T-helper 17 cell (primary cell): ENCODE measurements at regions not wholly inside any gene's neighbourhood (a gene's known extent, or its start where the extent isn't known, plus 50 kb on each side); places are given as distances from the start of the nearest gene placed in this dataset.
"Not testable (repeated sequence)": the region's sequence is repeated elsewhere in the genome, so short reads cannot be mapped to it uniquely, and the experiment has no call there.

Source experiments
- ATAC-seq: fragments of 150-1000 bp; cut with Tn5 transposase; 2 replicates; pipeline ENCODE4 v1.10.0; 2021; ENCODE audit warnings: mild to moderate bottlenecking, moderate library complexity
- DNase-seq, 3 donors: peaks; one replicate each; pipeline versions ENCODE4 v3.0.0 to v3.0.0-alpha.2; 2020 to 2021
- H3K9me3 ChIP-seq: one replicate; pipeline ENCODE4 v1.7.0; 2013; ENCODE audit warnings: low read length, mild to moderate bottlenecking; ENCODE audit not compliant: control insufficient read depth, poor library complexity, severe bottlenecking
- H3K27ac Mint-ChIP-seq: one replicate; pipeline ENCODE4 v1.8.0; 2022; ENCODE audit warnings: mild to moderate bottlenecking, moderate library complexity, mixed read lengths
- H3K27me3 Mint-ChIP-seq: one replicate; pipeline ENCODE4 v1.8.0; 2022; ENCODE audit warnings: mixed read lengths
- H3K36me3 Mint-ChIP-seq: one replicate; pipeline ENCODE4 v1.8.0; 2022; ENCODE audit warnings: low read depth, mixed read lengths
- H3K4me1 Mint-ChIP-seq: one replicate; pipeline ENCODE4 v1.8.0; 2022; ENCODE audit warnings: mild to moderate bottlenecking, mixed read lengths
- H3K4me3 Mint-ChIP-seq: one replicate; pipeline ENCODE4 v1.8.0; 2022; ENCODE audit warnings: mild to moderate bottlenecking, moderate library complexity, mixed read lengths

DNA sequence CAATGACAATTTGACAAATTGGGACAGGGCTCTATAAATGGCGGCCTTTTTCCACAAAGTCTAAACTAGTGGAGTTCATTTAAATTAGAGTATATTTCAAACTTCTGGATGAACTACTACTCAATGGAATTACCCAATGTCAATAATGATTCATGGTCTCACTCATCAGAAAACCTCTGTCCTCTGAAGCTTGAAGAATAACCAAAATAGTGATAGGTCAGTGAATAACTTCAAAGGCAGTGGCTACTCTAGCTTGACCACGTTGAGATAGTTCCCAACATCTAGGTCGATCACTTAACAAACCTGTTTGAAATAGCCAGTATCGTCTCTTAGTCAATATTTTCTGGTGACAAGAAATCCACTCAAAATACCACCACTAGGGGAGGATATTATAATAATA is 197.6 kb downstream of the HDGFL1 start:
- Mint-ChIP-seq H3K4me1 (no peaks in the 10 kb centered on the region), H3K27ac (no peak overlapping the region), H3K4me3 (no peak overlapping the region), H3K36me3 (no peaks in the 10 kb centered on the region), H3K27me3 (no peaks in the 10 kb centered on the region)
- ATAC-seq (no peak), DNase-seq (no peak)
- H3K9me3 ChIP-seq, result no peaks in the 10 kb centered on the region

DNA sequence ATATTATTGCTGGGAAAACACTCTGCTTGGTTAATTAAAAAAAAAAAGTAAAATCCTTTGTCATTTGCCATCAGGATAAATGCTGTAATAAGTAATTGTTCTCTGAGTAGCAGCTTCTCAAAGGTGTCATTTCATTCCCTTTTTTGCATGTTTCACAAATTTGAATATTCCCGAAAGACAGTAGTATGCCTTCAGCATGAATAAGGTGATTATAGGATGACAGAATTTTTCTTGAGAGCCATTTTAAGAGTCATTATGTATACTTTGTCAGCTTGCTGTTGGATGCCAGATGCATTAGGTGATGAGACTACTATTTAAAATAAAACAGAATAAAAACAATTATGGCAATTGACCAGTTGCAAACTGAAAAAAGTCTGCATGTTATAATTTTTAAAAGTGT is 200.7 kb downstream of the HDGFL1 start:
- ATAC-seq (no peak), DNase-seq (no peak)
- Mint-ChIP-seq H3K27ac (no peak overlapping the region), H3K36me3 (no peaks in the 10 kb centered on the region), H3K4me1 (no peaks in the 10 kb centered on the region), H3K27me3 (no peaks in the 10 kb centered on the region), H3K4me3 (no peak overlapping the region)
- no peaks in the 10 kb centered on the region for H3K9me3 ChIP-seq

DNA sequence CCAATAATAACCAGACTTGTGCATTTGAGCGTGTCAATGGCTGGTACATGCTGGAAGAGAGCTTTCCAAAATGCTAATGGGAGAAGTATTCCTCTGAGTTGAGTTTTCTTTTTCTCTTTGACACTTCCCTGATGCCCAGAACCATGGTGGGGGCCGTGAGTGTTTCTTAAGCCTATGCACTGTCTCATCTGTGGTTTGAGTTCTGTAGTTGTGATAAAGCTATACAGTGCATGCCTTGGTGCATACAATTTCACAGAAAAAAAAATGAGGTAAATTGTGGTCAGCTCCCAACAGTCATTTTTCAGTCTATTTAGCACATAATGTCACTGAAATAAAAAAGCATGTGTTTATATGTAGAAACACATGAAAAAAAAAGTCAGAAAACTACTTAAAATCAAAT is 204.8 kb downstream of the HDGFL1 start:
- DNase-seq, result no peak
- Mint-ChIP-seq H3K27ac (no peak overlapping the region), H3K36me3 (no peaks in the 10 kb centered on the region), H3K4me1 (no peaks in the 10 kb centered on the region), H3K4me3 (no peak overlapping the region), H3K27me3 (no peaks in the 10 kb centered on the region)
- ATAC-seq, result no peak
- H3K9me3 ChIP-seq, result no peaks in the 10 kb centered on the region

DNA sequence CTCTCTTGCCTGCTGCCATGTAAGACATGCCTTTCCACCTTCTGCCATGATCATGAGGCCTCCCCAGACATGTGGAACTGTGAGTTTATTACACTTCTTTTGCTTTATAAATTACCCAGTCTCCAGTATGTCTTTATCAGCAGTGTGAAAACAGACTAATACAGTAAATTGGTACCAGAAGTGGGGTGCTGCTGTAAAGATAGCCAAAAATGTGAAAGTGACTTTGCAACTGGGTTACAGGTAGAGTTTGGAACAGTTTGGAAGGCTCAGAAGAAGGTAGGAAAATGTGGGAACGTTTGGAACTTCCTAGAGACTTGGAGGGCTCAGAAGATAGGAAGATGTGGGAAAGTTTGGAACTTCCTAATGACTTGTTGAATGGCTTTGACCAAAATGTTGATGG is 209.1 kb downstream of the HDGFL1 start:
- H3K36me3 Mint-ChIP-seq, result not testable (repeated sequence)

DNA sequence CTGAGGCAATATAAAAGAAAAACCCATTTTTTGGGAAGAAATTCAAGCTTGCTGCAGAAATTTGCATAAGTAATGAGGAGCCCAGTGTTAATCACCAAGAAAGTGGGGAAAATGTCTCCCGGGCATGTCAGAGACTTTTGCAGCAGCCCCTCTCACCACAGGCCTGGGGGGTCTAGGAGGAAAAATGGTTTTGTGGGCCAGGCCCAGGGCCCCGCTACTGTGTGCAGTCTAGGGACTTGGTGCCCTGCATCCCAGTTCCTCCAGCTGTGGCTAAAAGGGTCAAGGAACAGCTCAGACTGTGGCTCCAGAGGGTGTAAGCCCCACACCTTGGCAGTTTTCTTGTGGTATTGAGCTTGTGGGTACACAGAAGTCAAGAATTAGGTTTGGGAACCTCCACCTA is 209.7 kb downstream of the HDGFL1 start:
- DNase-seq, result no peak
- Mint-ChIP-seq H3K36me3 (no peaks in the 10 kb centered on the region), H3K27me3 (no peaks in the 10 kb centered on the region), H3K4me1 (no peaks in the 10 kb centered on the region), H3K27ac (no peak overlapping the region), H3K4me3 (no peak overlapping the region)
- no peak for ATAC-seq
- H3K9me3 ChIP-seq, result no peaks in the 10 kb centered on the region

More for the DNA sequence above, 209.1 kb downstream of the HDGFL1 start:
- not testable (repeated sequence) for ATAC-seq, H3K27me3 Mint-ChIP-seq, DNase-seq, H3K9me3 ChIP-seq, H3K27ac Mint-ChIP-seq, H3K4me3 Mint-ChIP-seq, H3K4me1 Mint-ChIP-seq

DNA sequence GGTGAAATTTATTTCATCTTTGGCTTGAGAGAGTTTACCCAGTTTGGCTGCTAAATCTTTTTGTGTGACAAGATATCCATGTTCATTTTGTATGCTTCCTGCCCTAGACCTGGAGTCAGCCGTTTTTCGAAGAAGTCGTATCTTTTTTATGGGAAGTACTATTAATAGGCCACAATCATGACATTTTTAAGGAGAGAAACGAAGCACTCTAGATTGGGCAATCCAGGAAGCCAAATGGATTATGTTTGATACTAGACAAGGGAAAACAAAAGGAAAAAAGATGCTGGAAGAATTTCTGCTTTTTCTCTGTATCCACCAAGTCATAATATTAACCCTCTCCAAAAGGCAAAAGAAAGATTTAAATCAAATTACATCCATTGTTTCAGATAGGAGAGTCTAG is 214.6 kb downstream of the HDGFL1 start:
- DNase-seq (no peak), ATAC-seq (no peak)
- H3K4me3 Mint-ChIP-seq, result no peak overlapping the region
- H3K27ac Mint-ChIP-seq, result no peak overlapping the region
- no peaks in the 10 kb centered on the region for H3K36me3 Mint-ChIP-seq
- H3K27me3 Mint-ChIP-seq, result no peaks in the 10 kb centered on the region
- no peaks in the 10 kb centered on the region for H3K9me3 ChIP-seq
- no peaks in the 10 kb centered on the region for H3K4me1 Mint-ChIP-seq

DNA sequence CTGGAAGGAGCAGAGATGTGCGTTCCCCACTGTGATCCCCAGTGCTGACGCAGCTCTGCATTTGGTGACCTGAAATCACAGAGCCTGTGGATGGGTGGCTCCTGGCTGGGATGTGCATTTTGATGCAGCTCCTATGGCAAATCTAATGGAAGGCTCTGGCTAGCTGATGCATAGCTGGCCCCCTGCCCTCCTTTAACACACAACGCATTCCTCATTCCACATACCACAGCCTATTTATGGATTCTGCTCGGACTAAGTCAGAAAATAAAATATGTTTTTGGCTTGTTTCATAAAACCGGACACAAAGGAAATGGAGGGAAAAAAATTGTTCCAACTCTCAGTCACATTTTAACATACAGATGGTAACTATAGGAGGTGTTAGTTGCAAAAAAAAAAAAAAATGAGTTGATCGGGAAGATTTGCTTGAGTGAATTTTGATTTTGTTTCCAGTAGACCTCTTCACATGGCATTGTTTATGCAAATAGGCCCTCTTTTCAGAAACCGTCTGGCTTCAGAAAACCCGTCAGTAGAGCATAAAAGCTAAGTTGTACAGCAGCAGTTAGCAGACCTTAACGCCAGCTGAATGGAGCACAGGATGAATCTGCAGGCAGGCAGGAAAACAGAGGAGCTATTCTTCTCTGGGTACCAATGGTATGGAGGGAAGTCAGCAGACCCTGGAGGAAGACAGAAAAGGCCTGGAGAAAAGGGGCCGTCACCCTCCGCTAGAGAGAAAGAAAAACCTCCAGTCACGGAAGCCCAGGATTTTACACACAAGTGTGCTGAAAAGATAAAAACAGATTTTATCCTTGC is 215.4 kb downstream of the HDGFL1 start:
- DNase-seq, result no peak
- H3K36me3 Mint-ChIP-seq, result no peaks in the 10 kb centered on the region
- no peaks in the 10 kb centered on the region for H3K9me3 ChIP-seq
- H3K4me3 Mint-ChIP-seq, result no peak overlapping the region
- H3K27me3 Mint-ChIP-seq, result no peaks in the 10 kb centered on the region
- no peak overlapping the region for H3K27ac Mint-ChIP-seq
- no peaks in the 10 kb centered on the region for H3K4me1 Mint-ChIP-seq
- ATAC-seq, result no peak

DNA sequence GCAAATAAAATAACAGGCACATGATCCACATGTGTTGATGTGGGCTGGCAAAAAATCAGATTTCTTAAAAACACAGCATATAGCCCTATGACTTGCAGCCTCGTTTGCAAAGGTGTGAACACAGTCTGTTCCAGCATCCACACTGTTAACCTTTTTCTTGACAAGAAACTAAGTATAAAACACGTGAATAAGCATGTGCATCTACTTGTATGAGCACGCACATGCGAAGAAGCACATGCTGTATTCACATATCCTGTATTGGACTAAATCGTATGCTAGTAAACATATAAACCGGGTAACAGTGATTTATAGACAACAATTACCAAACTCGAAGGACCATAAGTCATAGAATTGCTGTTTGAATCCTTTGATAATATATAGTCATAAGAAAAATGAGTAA is 218.7 kb downstream of the HDGFL1 start:
- H3K27ac Mint-ChIP-seq, result no peak overlapping the region
- no peaks in the 10 kb centered on the region for H3K27me3 Mint-ChIP-seq
- no peak for DNase-seq
- no peak for ATAC-seq
- no peaks in the 10 kb centered on the region for H3K4me1 Mint-ChIP-seq
- H3K4me3 Mint-ChIP-seq, result no peak overlapping the region
- no peaks in the 10 kb centered on the region for H3K9me3 ChIP-seq
- no peaks in the 10 kb centered on the region for H3K36me3 Mint-ChIP-seq

DNA sequence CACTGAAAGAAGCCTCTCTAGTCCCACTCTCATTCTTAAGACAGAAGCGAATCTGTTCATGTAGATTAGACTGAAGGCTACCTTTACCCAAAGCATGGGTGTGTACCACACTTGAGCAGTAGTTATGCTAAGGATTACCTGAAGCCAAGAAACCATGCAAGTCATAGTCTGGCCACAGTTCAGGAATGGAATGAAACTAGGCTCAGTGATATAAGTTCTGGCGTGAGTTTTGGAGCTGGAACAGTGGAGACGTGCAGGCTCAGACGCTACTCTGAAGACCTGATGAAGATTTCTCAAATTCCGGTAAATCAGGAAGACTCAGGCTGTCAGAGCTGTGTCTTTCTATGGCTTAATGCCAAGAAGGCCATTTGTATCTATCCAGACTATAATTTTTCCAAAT is 219.9 kb downstream of the HDGFL1 start:
- DNase-seq, result no peak
- no peak overlapping the region for H3K4me3 Mint-ChIP-seq
- H3K9me3 ChIP-seq, result no peaks in the 10 kb centered on the region
- H3K4me1 Mint-ChIP-seq, result no peaks in the 10 kb centered on the region
- no peaks in the 10 kb centered on the region for H3K36me3 Mint-ChIP-seq
- no peak overlapping the region for H3K27ac Mint-ChIP-seq
- no peak for ATAC-seq
- H3K27me3 Mint-ChIP-seq, result no peaks in the 10 kb centered on the region

DNA sequence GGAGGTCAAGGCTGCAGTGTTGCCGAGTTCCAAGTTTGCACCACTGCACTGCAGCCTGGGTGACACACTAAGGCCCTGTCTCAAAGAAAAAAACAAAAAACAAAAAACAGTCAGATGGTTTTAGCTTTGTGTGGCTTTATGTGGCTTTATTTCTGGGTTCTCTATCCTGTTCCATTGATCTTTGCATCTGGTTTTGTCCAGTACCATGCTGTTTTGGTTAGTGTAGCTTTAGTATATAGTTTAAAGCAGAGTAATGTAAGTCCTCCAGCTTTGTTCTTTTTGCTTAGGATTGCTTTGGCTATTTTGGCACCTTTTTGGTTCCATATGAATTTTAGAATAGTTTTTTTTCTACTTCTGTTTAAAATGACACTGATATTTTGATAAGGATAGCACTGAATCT is 225.5 kb downstream of the HDGFL1 start:
- H3K4me3 Mint-ChIP-seq, result no peak overlapping the region
- H3K4me1 Mint-ChIP-seq, result no peaks in the 10 kb centered on the region
- no peaks in the 10 kb centered on the region for H3K36me3 Mint-ChIP-seq
- no peaks in the 10 kb centered on the region for H3K9me3 ChIP-seq
- H3K27ac Mint-ChIP-seq, result no peak overlapping the region
- no peak for ATAC-seq
- DNase-seq, result no peak
- H3K27me3 Mint-ChIP-seq, result no peaks in the 10 kb centered on the region

DNA sequence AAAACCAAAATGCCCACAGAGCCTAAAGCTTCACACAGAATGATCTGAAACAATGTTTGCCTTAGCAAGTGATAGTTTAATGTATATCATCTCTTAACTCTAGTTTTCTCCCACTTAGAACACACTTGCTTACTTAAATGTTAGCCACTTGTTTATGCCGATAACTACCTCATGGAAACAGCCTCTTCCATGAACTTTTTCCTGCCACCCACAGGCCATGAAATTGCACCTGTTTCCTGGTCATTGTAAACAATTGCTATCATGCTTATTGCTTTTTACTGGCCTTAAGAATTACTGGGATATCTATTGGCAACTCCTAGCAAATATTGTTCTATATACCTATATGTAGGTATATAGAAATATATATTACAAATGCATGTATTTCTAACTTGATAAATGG is 231.1 kb downstream of the HDGFL1 start:
- Mint-ChIP-seq H3K4me1 (no peaks in the 10 kb centered on the region), H3K27ac (no peak overlapping the region), H3K27me3 (no peaks in the 10 kb centered on the region), H3K36me3 (no peaks in the 10 kb centered on the region), H3K4me3 (no peak overlapping the region)
- H3K9me3 ChIP-seq, result no peaks in the 10 kb centered on the region
- ATAC-seq, result no peak
- no peak for DNase-seq

DNA sequence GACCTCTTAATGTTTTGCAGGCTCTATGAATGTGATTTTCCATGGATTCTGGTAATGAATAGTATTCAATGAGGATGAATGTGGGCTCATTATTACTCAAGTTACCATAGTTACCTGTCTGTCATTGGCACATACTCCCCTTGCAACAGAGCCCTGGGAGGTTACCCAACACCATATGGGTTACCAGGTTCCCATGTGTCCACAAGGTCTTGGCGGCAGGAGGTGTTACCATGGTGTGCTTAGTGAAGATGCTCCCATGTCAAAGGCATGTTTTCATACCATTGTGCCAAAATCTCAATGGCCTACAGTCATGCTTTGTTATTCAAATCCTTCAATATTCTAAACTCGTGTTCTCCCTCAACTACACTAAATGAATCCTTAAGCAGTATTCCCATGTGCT is 232.5 kb downstream of the HDGFL1 start:
- Mint-ChIP-seq H3K4me3 (no peak overlapping the region), H3K27ac (no peak overlapping the region), H3K36me3 (no peaks in the 10 kb centered on the region), H3K27me3 (no peaks in the 10 kb centered on the region), H3K4me1 (no peaks in the 10 kb centered on the region)
- no peak for DNase-seq
- H3K9me3 ChIP-seq, result no peaks in the 10 kb centered on the region
- no peak for ATAC-seq

DNA sequence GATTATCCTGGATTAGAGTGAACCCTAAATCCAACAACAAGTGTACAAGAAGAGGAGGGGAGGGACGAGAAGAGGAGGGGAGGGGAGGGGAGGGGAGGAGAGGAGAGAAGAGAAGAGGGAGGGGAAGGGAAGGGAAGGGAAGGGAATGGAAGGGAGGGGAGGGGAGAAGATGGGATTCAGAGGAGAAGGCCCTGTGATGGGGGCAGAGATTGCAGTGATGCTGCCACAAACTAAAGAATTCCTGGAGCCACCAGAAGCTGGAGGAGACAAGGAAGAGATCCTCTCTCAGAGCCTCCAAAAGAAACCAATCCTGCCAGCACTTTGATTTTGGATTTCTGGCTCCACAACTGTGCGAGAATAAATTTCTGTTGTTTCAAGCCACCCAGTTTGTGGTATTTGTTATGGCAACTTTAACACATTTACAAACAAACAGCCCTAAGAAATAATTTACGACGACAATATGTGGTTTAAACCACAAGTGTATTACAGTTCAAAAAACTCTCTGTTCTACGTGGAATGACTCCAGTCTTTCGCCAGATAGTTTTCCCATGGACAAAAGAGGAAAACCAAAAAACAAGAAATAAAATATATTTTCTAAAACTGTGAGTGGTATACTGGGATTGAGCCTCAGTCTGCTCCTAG is 235.4 kb downstream of the HDGFL1 start:
- Mint-ChIP-seq H3K27me3 (no peaks in the 10 kb centered on the region), H3K4me3 (no peak overlapping the region), H3K36me3 (no peaks in the 10 kb centered on the region), H3K27ac (no peak overlapping the region), H3K4me1 (no peaks in the 10 kb centered on the region)
- no peak for ATAC-seq
- DNase-seq, result no peak
- no peaks in the 10 kb centered on the region for H3K9me3 ChIP-seq

DNA sequence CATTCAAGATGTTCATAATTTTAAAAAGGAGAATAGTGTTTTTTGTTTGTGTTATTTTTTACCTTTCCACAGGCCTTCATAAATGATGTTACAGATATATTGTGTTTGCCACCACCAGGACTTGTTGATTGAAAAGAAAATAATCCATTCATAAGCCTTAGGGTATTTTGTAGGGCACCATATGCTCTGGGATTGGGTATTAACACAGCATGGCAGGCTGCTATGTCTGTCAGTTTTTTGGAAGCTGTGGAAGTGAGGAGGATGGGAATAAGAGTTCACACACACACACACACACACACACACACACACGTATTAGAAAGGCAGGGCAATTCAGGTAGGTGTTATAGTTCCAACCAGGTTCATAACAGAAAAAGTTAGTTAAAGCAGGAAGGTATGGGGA is 237.9 kb downstream of the HDGFL1 start:
- ATAC-seq (no peak), DNase-seq (no peak)
- H3K9me3 ChIP-seq, result no peaks in the 10 kb centered on the region
- Mint-ChIP-seq H3K36me3 (no peaks in the 10 kb centered on the region), H3K4me1 (no peaks in the 10 kb centered on the region), H3K4me3 (no peak overlapping the region), H3K27me3 (no peaks in the 10 kb centered on the region), H3K27ac (no peak overlapping the region)
